Stomach (tissue), 4 donors: ENCODE measurements at regions not wholly inside any gene's neighbourhood (a gene's known extent, or its start where the extent isn't known, plus 50 kb on each side); places are given as distances from the start of the nearest gene placed in this dataset.

Experiments used
- CTCF ChIP-seq, 7 experiments: fragments of 450-650 bp in 4 of 7; fragments of 200-600 bp in 3 of 7; sonication (generic) in 3 of 7; IDR thresholded peaks; one replicate each; pipeline ENCODE4 v1.5.1; 2016 to 2019; ENCODE audit warnings: antibody characterized with exemption in 7 of 7, control low read depth in 2 of 7, mild to moderate bottlenecking in 1 of 7
- EP300 ChIP-seq: sonication (generic); formaldehyde crosslinking; IDR thresholded peaks from one replicate; pipeline ENCODE4 v1.6.1; 2017; ENCODE audit warnings: antibody characterized with exemption
- POLR2A ChIP-seq, 4 donors: fragments of 450-650 bp; IDR thresholded peaks; one replicate each; pipeline ENCODE4 v1.6.1; 2016; ENCODE audit warnings: antibody characterized with exemption in 4 of 4, control low read depth in 2 of 4, mild to moderate bottlenecking in 1 of 4, moderate library complexity in 1 of 4

- TF ChIP-seq CTCF (IDR thresholded peaks at IDR 0.05) (no peak), EP300 (no peak), POLR2A (IDR thresholded peaks at IDR 0.05) (no peak)
Measured at GRCh38 chr2:126836761-126837679, 61.7 kb upstream of the TEX51 start.
